Adrenal gland (tissue), 5 donors: ENCODE measurements at regions not wholly inside any gene's neighbourhood (a gene's known extent, or its start where the extent isn't known, plus 50 kb on each side); places are given as distances from the start of the nearest gene placed in this dataset.

ENCODE experiments used
- CTCF ChIP-seq, 6 experiments: fragments of 450-650 bp in 4 of 6; fragments of 200-600 bp in 2 of 6; sonication (generic) in 1 of 6; IDR thresholded peaks; 1 replicate in 5 of 6; 2 replicates in 1 of 6; pipeline versions ENCODE4 v1.5.1 to v1.8.0; 2016 to 2021; ENCODE audit warnings: antibody characterized with exemption in 6 of 6, mild to moderate bottlenecking in 2 of 6, moderate library complexity in 1 of 6
- POLR2A ChIP-seq, 2 donors: fragments of 450-650 bp; IDR thresholded peaks; one replicate each; pipeline ENCODE4 v1.6.1; 2017; ENCODE audit warnings: antibody characterized with exemption in 2 of 2, mild to moderate bottlenecking in 2 of 2, moderate library complexity in 1 of 2
- donor health status: DM: no; HTN: no; CAD: no.

GRCh38 chr18:2173486-2173885 lies 397.8 kb downstream of the METTL4 start:
- TF ChIP-seq CTCF (IDR thresholded peaks at IDR 0.05) (no peak), POLR2A (IDR thresholded peaks at IDR 0.05) (no peak)
